ENCODE measurements at regions not wholly inside any gene's neighbourhood (a gene's known extent, or its start where the extent isn't known, plus 50 kb on each side); places are given as distances from the start of the nearest gene placed in this dataset.

GRCh38 chr5:82399111-82399510 lies 121.0 kb upstream of the RPS23 start:
- Histone ChIP-seq H3K4me3 (ENCODE audit: low read length) (no peak overlapping the region), H3K9ac (ENCODE audit: low read length) (no peak overlapping the region), H3K4me1 (ENCODE audit: low read length) (no peaks in the 10 kb centered on the region)

DNA sequence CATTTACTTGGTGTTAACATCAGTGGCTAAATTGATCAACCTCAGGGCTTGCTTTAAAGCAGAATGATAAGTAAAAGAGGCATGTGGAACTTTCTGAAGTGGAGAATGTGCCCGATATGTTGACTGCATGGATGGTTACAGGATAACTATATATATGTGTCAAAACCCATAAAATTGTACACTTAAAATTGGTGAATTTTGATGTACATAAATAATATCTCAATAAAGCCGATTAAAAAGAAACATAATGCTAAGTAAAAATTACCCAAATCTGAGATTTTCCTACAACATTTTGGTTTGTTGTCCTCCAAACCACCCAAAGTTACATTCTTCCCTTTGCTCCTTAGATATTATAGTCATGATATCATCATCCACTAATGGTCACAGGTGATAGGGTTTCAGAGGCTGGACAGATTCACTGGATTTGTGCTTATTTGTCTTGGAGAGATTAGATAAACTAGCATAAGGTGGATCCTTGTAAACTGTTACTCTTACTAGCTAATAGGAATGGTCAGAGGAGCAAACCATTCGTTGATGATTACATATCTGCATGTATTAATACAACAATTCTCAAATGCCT lies 119.7 kb upstream of the RPS23 start:
- no peak overlapping the region for H3K9ac ChIP-seq (ENCODE audit: low read length)
- H3K4me2 ChIP-seq (ENCODE audit: low read length): no peak overlapping the region
- H3K27me3 ChIP-seq (ENCODE audit: low read depth, low read length): no peaks in the 10 kb centered on the region
- no peak for TF ChIP-seq EZH2phosphoT487 (IDR thresholded peaks at IDR 0.05; ENCODE audit: low read depth)
- TF ChIP-seq, protein P1, sequence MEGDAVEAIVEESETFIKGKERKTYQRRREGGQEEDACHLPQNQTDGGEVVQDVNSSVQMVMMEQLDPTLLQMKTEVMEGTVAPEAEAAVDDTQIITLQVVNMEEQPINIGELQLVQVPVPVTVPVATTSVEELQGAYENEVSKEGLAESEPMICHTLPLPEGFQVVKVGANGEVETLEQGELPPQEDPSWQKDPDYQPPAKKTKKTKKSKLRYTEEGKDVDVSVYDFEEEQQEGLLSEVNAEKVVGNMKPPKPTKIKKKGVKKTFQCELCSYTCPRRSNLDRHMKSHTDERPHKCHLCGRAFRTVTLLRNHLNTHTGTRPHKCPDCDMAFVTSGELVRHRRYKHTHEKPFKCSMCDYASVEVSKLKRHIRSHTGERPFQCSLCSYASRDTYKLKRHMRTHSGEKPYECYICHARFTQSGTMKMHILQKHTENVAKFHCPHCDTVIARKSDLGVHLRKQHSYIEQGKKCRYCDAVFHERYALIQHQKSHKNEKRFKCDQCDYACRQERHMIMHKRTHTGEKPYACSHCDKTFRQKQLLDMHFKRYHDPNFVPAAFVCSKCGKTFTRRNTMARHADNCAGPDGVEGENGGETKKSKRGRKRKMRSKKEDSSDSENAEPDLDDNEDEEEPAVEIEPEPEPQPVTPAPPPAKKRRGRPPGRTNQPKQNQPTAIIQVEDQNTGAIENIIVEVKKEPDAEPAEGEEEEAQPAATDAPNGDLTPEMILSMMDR (IDR thresholded peaks at IDR 0.05; ENCODE audit: low read depth, low read length): no peak
- no peaks in the 10 kb centered on the region for H3K9me3 ChIP-seq (ENCODE audit: insufficient read depth, low read length)
- H3K4me1 ChIP-seq (ENCODE audit: low read length): no peaks in the 10 kb centered on the region
- H3K36me3 ChIP-seq (replicated peaks; ENCODE audit: low read depth, low read length): no peaks in the 10 kb centered on the region
- no peak overlapping the region for H3K4me3 ChIP-seq (ENCODE audit: low read length)
- no peaks in the 10 kb centered on the region for H4K20me1 ChIP-seq (ENCODE audit: insufficient read depth, low read length)
- H3K79me2 ChIP-seq (ENCODE audit: low read length): no peaks in the 10 kb centered on the region
- no peak overlapping the region for H3K27ac ChIP-seq (ENCODE audit: low read length)
- no peak overlapping the region for H2AFZ ChIP-seq (ENCODE audit: low read depth, low read length)

More at GRCh38 chr5:82399111-82399510, 121.0 kb upstream of the RPS23 start:
- TF ChIP-seq EZH2phosphoT487 (IDR thresholded peaks at IDR 0.05; ENCODE audit: low read depth): no peak
- TF ChIP-seq, protein P1 (IDR thresholded peaks at IDR 0.05; ENCODE audit: low read depth, low read length): no peak
- H3K36me3 ChIP-seq (replicated peaks; ENCODE audit: low read depth, low read length): no peaks in the 10 kb centered on the region
- H2AFZ ChIP-seq (ENCODE audit: low read depth, low read length): no peak overlapping the region
- no peaks in the 10 kb centered on the region for H3K79me2 ChIP-seq (ENCODE audit: low read length)
- no peaks in the 10 kb centered on the region for H3K27me3 ChIP-seq (ENCODE audit: low read depth, low read length)
- H4K20me1 ChIP-seq (ENCODE audit: insufficient read depth, low read length): no peaks in the 10 kb centered on the region
- no peaks in the 10 kb centered on the region for H3K9me3 ChIP-seq (ENCODE audit: insufficient read depth, low read length)
- H3K27ac ChIP-seq (ENCODE audit: low read length): no peak overlapping the region
- no peak overlapping the region for H3K4me2 ChIP-seq (ENCODE audit: low read length)

DNA sequence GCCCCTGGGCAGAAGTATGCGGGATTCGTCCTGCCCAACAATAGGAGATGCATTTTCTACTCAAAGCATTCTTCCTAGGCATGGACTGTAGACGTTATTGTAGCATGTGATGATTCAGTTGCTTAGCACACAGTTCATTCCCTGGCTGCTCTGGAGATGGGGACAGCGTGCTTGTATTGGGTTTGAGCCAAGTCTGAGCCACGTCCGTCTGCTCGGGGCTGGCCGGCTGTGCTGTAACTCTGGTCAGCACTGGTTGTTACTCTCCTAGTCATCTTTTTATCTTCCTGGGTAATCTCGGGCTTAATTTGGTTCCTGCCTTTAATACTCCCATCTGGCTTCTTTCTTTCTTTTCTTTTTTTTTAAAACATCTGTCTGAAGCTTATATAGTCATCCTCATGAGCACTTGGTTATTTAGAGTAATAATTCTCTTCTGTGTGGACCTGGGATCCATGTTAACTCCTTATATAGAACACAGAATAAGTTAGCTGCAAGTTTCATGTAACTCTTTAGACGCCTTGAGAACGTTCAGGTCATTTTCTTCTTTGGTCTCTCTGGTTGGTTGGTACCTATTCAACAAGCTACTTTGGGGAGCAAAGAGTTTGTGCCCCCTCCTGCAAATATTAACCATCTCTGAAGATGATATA lies 118.8 kb upstream of the RPS23 start:
- no peaks in the 10 kb centered on the region for H3K27me3 ChIP-seq (ENCODE audit: low read depth, low read length)
- no peaks in the 10 kb centered on the region for H3K79me2 ChIP-seq (ENCODE audit: low read length)
- H3K9ac ChIP-seq (ENCODE audit: low read length): no peak overlapping the region
- H3K4me3 ChIP-seq (ENCODE audit: low read length): no peak overlapping the region
- no peak overlapping the region for H2AFZ ChIP-seq (ENCODE audit: low read depth, low read length)
- H3K27ac ChIP-seq (ENCODE audit: low read length): no peak overlapping the region
- no peaks in the 10 kb centered on the region for H3K4me1 ChIP-seq (ENCODE audit: low read length)
- H3K9me3 ChIP-seq (ENCODE audit: insufficient read depth, low read length): no peaks in the 10 kb centered on the region
- no peaks in the 10 kb centered on the region for H3K36me3 ChIP-seq (replicated peaks; ENCODE audit: low read depth, low read length)
- no peak overlapping the region for H3K4me2 ChIP-seq (ENCODE audit: low read length)
- TF ChIP-seq, protein P1 (IDR thresholded peaks at IDR 0.05; ENCODE audit: low read depth, low read length): no peak
- no peak for TF ChIP-seq EZH2phosphoT487 (IDR thresholded peaks at IDR 0.05; ENCODE audit: low read depth)
- H4K20me1 ChIP-seq (ENCODE audit: insufficient read depth, low read length): no peaks in the 10 kb centered on the region

DNA sequence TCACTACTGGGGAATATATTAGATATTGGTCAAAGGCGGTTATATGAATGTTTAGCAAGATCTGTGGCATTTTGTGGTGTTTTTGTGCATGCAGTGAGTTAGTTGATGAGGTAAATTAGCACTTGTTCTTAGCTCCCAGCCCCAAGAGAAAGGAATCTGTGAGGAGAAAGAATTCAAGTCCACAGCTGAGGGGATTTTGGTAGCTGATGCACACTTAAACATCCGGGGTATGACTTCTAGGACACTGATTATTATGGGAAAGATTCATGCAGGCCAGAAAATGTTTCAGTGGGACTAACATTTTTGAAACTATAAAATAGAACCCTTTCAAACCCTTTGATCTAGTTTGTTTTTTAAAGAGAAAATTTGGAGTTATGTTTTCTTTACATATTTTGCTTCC lies 118.2 kb upstream of the RPS23 start:
- no peak overlapping the region for H3K4me3 ChIP-seq (ENCODE audit: low read length)
- no peak overlapping the region for H3K4me2 ChIP-seq (ENCODE audit: low read length)

More for the DNA sequence above, 118.2 kb upstream of the RPS23 start:
- Histone ChIP-seq H3K4me1 (ENCODE audit: low read length) (no peaks in the 10 kb centered on the region), H3K36me3 (replicated peaks; ENCODE audit: low read depth, low read length) (no peaks in the 10 kb centered on the region), H4K20me1 (ENCODE audit: insufficient read depth, low read length) (no peaks in the 10 kb centered on the region), H3K79me2 (ENCODE audit: low read length) (no peaks in the 10 kb centered on the region), H2AFZ (ENCODE audit: low read depth, low read length) (no peak overlapping the region), H3K27ac (ENCODE audit: low read length) (no peak overlapping the region), H3K9ac (ENCODE audit: low read length) (no peak overlapping the region), H3K27me3 (ENCODE audit: low read depth, low read length) (no peaks in the 10 kb centered on the region), H3K9me3 (ENCODE audit: insufficient read depth, low read length) (no peaks in the 10 kb centered on the region)
- TF ChIP-seq, protein P1 (IDR thresholded peaks at IDR 0.05; ENCODE audit: low read depth, low read length): no peak
- TF ChIP-seq EZH2phosphoT487 (IDR thresholded peaks at IDR 0.05; ENCODE audit: low read depth): no peak
